WTC11 (cell line): ENCODE measurements at regions not wholly inside any gene's neighbourhood (a gene's known extent, or its start where the extent isn't known, plus 50 kb on each side); places are given as distances from the start of the nearest gene placed in this dataset.
"Not testable (repeated sequence)": the region's sequence is repeated elsewhere in the genome, so short reads cannot be mapped to it uniquely, and the experiment has no call there.

Source experiments
- CREB1 ChIP-seq: sonication (generic); formaldehyde crosslinking; IDR thresholded peaks from 2 replicates; pipeline ENCODE4 v1.8.0; 2023; ENCODE audit warnings: mild to moderate bottlenecking, missing genetic modification reagents
- CTCF ChIP-seq: fragments of 200-600 bp; IDR thresholded peaks from 2 replicates; pipeline ENCODE4 v1.8.0; 2022; ENCODE audit warnings: antibody characterized with exemption
- FOXJ3 ChIP-seq: sonication (generic); formaldehyde crosslinking; IDR thresholded peaks from 2 replicates; pipeline ENCODE4 v1.9.0; 2021; ENCODE audit warnings: missing genetic modification reagents, mild to moderate bottlenecking, borderline replicate concordance
- GABPB1 ChIP-seq: sonication (generic); formaldehyde crosslinking; IDR thresholded peaks from 2 replicates; pipeline ENCODE4 v1.8.1; 2023; ENCODE audit warnings: mild to moderate bottlenecking, missing genetic modification reagents
- TF ChIP-seq, protein P1 (sequence below): sonication (generic); formaldehyde crosslinking; IDR thresholded peaks from 2 replicates; pipeline ENCODE4 v1.8.1; 2023; ENCODE audit warnings: mild to moderate bottlenecking, missing genetic modification reagents
- TF ChIP-seq, protein P2 (sequence below): sonication (generic); formaldehyde crosslinking; IDR thresholded peaks from 2 replicates; pipeline ENCODE4 v1.8.0; 2022; ENCODE audit warnings: mild to moderate bottlenecking, missing genetic modification reagents
- TF ChIP-seq, protein P3 (sequence below): sonication (generic); formaldehyde crosslinking; IDR thresholded peaks from 2 replicates; pipeline ENCODE4 v1.8.0; 2022; ENCODE audit warnings: mild to moderate bottlenecking, missing genetic modification reagents

DNA sequence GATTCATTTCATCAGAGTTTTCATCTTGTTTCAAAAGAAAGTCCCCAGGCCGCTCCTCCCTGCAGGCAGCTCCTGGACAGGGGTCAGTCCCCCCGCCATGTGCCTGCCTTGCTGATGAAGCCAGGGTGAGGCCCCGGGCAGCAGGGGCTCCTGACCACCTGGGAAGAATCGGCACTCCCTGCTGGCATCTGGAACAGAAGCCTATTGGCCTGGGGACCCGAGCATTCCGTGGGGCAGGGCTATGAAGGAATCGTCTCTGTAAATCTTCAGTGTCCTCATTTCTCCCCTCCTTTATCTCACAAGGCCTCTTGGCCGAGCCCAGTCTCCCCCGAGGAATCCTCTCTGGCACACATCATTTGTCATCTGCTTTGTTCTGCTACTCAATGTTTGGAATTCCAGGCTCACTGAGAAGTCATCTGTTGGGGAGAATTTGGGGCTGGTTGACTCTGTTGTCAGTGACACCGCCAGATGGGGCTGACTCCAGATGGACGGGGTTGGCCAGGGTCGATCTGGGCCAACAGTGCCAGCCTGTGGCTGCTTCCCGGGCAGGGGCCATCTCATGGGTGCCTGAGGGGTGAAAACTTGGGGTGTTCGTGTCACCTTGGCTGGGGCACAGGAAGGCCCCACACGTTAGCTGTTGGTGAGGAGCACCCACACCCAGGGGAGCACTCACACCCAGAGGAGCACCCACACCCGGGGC, 184.6 kb downstream of the LAT start:
- not testable (repeated sequence) for TF ChIP-seq CTCF; FOXJ3; CREB1 (CRISPR knock-in tag); GABPB1
- TF ChIP-seq, protein P1, sequence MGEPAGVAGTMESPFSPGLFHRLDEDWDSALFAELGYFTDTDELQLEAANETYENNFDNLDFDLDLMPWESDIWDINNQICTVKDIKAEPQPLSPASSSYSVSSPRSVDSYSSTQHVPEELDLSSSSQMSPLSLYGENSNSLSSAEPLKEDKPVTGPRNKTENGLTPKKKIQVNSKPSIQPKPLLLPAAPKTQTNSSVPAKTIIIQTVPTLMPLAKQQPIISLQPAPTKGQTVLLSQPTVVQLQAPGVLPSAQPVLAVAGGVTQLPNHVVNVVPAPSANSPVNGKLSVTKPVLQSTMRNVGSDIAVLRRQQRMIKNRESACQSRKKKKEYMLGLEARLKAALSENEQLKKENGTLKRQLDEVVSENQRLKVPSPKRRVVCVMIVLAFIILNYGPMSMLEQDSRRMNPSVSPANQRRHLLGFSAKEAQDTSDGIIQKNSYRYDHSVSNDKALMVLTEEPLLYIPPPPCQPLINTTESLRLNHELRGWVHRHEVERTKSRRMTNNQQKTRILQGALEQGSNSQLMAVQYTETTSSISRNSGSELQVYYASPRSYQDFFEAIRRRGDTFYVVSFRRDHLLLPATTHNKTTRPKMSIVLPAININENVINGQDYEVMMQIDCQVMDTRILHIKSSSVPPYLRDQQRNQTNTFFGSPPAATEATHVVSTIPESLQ: not testable (repeated sequence)
- TF ChIP-seq, protein P2, sequence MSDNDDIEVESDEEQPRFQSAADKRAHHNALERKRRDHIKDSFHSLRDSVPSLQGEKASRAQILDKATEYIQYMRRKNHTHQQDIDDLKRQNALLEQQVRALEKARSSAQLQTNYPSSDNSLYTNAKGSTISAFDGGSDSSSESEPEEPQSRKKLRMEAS (CRISPR knock-in tag): not testable (repeated sequence)
- TF ChIP-seq, protein P3, sequence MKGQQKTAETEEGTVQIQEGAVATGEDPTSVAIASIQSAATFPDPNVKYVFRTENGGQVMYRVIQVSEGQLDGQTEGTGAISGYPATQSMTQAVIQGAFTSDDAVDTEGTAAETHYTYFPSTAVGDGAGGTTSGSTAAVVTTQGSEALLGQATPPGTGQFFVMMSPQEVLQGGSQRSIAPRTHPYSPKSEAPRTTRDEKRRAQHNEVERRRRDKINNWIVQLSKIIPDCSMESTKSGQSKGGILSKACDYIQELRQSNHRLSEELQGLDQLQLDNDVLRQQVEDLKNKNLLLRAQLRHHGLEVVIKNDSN (CRISPR knock-in tag): not testable (repeated sequence)
